GM18951 (cell line): ENCODE measurements at regions not wholly inside any gene's neighbourhood (a gene's known extent, or its start where the extent isn't known, plus 50 kb on each side); places are given as distances from the start of the nearest gene placed in this dataset.

Source experiments
- POLR2A ChIP-seq: IDR thresholded peaks from 4 replicates; pipeline ENCODE4 v1.6.1; 2011; ENCODE audit warnings: mild to moderate bottlenecking; ENCODE audit not compliant: insufficient read length, insufficient read depth; ENCODE audit errors: extremely low read depth
- in situ Hi-C: fragments of 300-500 bp; cut with MboI; formaldehyde crosslinking; loops from one replicate; pipeline ENCODE4 v1.12.0; 2022; ENCODE audit warnings: low sequenced_read_pairs, mixed read lengths, inconsistent platforms; ENCODE audit not compliant: unreplicated experiment

DNA sequence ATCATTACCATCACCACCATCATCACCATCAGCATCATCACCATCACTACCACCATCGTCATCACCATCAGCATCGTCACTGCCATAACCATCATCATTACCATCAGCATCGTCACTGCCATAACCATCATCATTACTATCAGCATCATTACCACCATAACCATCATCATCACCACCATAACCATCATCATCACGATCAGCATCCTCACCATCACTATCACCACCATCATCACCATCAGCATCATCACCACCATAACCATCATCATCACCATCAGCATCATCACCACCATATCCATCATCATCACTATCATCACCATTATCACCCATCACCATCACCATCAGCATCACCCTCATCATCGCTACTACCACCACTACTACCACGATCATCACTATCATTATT lies 493.9 kb upstream of the TBX3 start:
- TF ChIP-seq POLR2A = no peak
- in situ Hi-C loops = no loop called here

DNA sequence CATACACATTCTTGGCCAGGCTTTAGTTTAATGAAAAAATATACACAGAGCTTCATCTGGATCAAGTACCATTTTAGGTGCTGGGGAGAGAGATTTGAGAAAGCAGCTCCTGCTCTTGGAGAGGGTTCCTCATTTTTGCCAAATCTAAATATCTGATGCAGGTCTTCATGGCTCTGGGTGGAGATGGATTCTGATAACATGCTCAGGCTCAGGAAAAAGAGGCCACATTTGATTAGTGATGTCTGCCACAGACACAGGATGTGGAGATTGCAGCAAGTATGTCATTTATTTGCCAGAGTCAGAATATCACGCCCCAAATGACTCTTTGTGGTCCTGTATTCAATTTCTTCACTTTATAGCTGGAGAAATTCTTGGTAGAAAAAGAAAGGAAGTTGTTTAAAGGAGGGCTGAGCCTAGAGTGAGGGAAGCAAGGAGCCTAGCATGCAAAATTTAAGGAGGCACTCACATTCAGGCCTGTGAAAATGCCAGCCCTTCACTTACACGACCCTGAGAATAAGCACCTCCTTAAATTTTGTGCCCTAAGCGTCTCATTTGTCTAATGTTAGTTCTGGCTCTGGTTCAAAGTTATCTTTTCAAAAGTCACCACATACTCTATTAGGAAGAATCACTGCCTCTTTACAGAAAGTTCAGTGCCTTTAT lies 492.9 kb upstream of the TBX3 start:
- no peak for TF ChIP-seq POLR2A
- in situ Hi-C loops = no loop called here

DNA sequence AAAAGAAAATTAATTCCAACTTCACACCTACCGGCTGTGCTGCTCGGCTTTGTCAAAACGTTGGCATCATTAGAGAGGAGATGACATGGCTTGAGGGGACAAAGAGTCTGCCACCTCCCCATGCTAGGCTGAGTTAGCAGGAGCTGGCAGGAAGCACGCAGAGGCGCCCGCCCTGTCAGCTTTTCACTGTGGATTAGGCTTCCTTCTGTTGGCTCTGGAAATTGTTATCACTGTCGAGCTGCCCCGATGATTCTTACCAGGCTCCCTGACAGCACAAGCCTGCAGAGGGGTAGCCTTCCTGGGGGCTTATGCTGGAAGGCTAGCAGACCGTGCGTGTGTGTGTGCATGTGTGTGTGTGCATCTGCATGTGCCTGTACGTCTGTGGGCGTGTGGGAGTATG lies 490.9 kb upstream of the TBX3 start:
- no peak for TF ChIP-seq POLR2A
- in situ Hi-C loops = no loop called here

DNA sequence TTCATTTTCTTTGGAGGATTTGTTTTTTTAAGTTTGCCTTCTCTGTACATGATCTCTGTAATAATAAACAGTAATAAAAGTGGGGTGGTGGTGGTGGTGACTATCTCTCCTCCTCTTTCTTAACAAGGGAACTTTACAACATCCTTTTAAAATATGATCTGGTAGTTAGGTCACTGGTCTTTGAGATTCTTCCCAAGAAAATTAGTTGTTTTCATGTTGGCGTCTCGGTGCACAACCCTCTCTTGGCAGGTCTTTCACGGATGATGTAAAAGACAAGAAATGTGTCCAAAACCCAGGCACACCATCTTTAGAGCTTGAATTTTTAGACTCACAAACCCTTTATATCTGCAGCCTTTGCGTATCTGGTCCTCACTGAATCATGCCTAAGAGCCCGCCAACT lies 488.5 kb upstream of the TBX3 start:
- in situ Hi-C loops = no loop called here
- TF ChIP-seq POLR2A = no peak

DNA sequence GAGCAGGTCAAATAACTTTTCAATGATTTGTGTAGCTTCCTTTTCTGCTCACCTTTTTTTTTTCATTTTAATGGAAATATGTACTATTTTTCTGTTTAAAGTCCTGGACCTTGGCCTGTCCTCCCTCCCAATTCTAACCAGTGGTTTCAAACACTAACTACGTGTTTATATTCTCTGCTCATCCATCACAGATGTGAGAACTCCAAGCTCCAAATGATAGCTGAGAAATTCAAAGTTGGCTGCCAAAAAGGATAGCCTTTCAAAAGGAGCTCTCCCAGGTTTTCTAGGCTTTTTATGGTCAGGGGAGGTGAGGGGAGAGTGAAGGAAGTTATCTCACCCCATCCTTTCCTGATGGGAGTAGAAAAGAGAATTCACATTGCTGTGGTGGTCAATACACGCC lies 486.0 kb upstream of the TBX3 start:
- in situ Hi-C loops = no loop called here
- TF ChIP-seq POLR2A = no peak

DNA sequence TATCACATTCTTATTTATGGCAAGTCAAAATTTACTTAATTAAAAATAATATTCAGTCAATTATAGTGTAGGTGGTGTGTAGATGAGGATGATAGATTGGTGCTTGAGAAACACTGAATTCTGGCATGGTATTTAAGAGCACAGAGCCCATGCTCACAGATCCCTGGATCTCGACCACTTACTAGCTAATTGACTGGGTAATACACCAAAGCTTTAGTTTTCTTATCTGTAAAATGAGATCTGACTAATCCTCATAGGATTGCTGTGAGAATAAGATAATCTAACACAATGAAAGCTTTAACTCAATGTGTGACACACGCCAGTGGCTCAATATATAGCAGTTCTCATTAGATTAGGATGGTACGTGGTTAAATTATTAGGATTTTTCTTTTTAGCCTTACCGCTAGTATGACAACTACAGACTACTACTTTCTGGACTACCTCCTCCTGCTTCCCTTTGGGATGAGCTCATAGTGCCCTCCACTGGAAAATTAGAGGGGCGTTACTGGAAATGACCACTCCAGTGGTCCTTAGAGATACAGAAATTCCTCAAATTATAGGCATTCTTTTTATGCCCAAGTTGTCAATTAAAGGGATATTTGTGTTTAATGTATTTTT lies 482.8 kb upstream of the TBX3 start:
- in situ Hi-C loops = no loop called here
- TF ChIP-seq POLR2A = no peak

DNA sequence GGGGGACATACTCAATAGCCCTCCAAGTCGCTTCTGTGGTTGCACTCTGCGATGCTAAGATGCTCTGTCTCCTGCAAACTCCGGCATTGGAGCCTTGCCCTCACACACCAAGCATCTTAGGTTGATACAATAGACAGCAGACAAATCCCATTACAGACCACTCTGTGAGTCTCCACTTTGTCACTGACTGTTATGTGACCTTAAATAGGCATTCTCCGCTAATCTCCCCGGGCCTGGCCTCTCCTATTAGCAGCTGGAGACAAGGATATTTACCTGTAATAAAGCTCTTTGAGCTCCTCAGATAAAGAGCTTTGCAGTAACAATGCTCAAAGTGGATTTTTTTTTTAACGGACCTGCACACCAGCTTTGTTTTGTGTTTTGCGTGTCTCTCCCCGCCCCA lies 479.7 kb upstream of the TBX3 start:
- in situ Hi-C loops = no loop called here
- no peak for TF ChIP-seq POLR2A

DNA sequence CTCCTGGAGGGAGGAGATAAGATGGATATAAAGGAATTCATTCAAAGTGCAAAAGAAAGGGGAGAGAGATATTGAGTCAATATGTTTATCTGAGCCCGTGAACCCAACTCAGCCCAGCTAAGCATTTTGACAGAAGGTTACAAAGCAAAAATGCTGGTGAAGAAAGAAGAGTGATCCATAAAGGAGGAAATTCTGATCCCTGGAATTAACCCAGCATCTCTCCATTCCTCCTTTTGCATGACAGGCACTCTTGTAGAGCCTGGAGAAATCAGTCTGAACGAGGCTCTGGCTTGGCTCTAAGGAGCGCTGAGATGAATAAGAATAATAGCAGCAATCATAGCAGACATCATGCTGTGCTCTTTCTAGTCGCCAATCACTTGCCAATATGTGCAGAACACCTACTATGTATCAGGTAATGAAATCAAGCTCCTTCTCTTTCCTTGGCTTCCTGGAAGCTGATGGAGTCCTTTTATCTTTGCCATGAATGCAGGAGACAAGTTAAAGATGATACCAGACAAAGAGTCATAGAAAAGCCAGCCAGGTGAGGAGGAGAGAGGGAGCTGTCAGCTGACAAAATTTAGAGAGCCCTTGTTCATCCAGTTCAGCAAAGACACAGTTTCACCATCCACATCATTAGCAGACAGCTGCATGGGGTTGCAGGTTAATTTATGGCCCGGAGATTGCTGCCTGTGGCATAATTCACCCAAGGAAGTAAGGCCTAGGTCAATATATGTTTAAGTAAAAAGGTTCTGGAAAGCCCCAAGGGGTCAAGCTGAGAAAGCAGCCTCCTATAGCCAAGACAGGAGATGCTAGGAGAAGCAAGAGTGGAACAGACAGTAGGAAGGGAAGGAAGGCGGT lies 476.5 kb upstream of the TBX3 start:
- in situ Hi-C loops = no loop called here
- TF ChIP-seq POLR2A = no peak

DNA sequence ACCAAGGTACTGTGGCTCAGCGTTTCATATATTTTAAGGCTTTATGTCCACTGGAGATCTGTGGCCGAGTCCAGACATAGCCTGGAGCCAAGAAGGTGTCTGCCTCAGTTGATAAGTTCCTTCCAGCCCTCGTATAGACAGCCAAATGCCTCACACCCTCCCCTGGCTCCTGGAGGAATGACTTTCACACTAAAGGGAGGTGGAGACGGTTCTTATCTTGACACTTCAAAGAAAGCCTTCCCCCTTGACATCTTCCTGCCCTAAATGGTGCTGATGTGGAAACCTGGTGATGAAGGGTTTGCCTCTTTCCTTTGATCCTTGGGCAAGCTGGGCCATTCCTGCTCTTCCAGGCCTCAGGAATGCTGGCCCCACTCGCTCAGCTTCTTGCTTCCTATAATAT lies 474.8 kb upstream of the TBX3 start:
- in situ Hi-C loops = no loop called here
- no peak for TF ChIP-seq POLR2A

DNA sequence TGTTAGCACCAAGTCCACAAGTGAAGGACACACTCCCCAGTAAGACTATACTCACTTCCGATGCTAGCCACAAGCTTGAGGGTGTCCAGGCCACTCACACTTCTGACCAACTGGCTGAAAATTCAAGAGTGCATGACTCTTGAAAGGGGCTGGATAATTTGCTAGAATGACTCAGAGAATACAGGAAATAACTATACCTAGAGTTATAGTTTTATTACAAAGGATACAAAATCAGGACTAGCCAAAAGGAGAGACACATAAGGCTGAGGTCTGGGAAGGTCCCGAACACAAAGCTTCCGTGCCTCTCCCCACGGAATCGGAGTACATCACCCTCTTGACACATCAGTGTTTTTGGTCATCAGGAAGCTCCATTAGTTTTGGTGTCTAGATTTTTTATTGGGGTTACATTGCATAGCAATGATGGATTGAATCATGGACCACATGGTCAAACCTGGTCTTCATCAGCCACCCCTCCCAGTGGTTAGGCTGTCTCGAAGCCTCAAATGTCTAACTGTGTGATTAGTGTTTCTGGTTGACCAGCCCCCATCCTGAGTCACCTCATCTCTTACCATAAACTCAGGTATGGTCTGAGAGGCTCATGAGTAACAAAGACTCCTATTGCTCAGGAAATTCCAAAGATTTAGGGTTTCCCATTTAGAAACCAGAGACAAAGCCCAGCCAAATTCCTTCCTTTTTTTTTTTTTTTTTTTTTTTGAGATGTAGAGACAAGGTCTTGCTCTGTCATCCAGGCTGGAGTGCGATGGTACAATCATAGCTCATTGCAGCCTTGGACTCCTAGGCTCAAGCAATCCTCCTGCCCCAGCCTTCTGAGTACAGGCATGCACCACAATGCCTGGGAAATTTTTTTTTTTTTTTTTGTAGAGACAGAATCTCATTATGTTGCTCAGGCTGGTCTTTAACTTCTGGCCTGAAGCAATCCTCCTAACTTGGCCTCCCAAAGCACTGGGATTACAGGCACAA lies 472.0 kb upstream of the TBX3 start:
- in situ Hi-C loops = no loop called here
- TF ChIP-seq POLR2A = no peak

DNA sequence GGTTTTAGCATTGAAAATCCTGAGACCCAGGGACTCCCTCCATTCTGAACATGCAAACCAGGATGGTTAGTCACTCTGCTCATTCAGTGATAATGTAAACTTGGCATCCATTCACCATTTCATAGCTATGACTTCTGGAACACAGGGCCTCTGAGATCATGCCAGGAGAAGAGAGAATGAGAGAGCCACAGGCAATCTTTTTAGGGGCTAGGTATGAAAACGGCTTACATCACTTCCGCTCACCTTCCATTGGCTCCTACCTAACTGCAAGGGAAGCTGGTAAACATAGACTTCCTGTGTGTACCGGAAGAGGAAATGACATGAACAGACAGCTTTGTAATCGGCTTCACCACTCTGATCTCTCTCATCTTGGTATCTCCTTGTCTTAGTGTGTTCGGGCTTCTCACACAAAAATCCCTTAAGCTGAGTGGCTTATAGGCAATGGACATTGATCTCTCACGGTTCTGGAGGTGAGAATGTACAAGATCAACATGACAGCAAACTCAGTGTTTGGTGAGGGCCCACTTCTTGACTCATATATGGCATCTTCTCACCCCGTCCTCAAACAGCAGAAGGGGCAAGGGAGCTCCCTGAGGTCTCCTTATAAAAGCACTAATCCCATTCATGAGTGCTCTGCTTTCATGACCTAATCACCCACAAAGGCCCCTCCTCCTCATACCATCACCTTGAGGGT lies 465.9 kb upstream of the TBX3 start:
- TF ChIP-seq POLR2A = no peak
- in situ Hi-C loops = no loop called here

DNA sequence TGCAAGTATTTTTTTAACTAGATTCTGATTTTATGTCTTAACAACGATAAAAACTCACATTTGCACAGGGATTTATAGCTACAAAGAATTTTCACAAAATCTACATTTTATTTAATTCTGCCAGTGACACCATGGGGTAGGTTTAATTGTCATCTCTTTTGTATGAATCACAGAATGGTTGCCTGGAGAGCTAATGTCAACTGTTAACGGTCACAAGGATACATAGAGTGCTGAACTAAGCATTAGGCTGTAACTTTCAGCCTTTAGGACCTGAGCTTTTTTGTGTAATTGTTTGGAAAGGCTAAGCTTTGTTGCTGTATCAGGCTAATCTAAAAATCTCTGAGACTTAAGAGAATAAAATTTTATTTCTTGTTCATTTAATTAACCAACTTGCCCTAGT lies 465.3 kb upstream of the TBX3 start:
- in situ Hi-C loops = no loop called here
- TF ChIP-seq POLR2A = no peak
